Neural progenitor cell (in vitro differentiated cells): ENCODE measurements at regions not wholly inside any gene's neighbourhood (a gene's known extent, or its start where the extent isn't known, plus 50 kb on each side); places are given as distances from the start of the nearest gene placed in this dataset.
A peak's percentile ranks its signal among the peaks of the same experiment; 100 is the strongest.
"Not testable (repeated sequence)": the region's sequence is repeated elsewhere in the genome, so short reads cannot be mapped to it uniquely, and the experiment has no call there.

Experiments
- DNase-seq: peaks from one replicate; pipeline ENCODE4 v3.0.0-alpha.2; 2016; ENCODE audit warnings: low spot score
- H2AFZ ChIP-seq: fragments of 200-600 bp; sonication (generic); replicated peaks from 2 replicates; pipeline ENCODE4 v1.6.1; 2016; ENCODE audit warnings: antibody characterized with exemption
- H3F3A ChIP-seq: fragments of 200-600 bp; sonication (generic); 2 replicates; pipeline ENCODE4 v1.6.1; 2016; ENCODE audit warnings: antibody characterized with exemption, low read depth
- H3K27ac ChIP-seq: fragments of 200-600 bp; sonication (generic); 2 replicates; pipeline ENCODE4 v1.5.1; 2016; ENCODE audit warnings: mild to moderate bottlenecking
- H3K27me3 ChIP-seq: fragments of 200-600 bp; sonication (generic); 2 replicates; pipeline ENCODE4 v1.6.1; 2016; ENCODE audit warnings: mild to moderate bottlenecking, moderate library complexity
- H3K36me3 ChIP-seq: fragments of 200-600 bp; sonication (generic); 2 replicates; pipeline ENCODE4 v1.5.1; 2016
- H3K4me1 ChIP-seq: fragments of 200-600 bp; sonication (generic); 2 replicates; pipeline ENCODE4 v1.6.1; 2016; ENCODE audit warnings: mixed run types
- H3K4me2 ChIP-seq: fragments of 200-600 bp; sonication (generic); 2 replicates; pipeline ENCODE4 v1.6.1; 2016
- H3K4me3 ChIP-seq: fragments of 200-600 bp; sonication (generic); 2 replicates; pipeline ENCODE4 v1.5.1; 2016
- H3K79me2 ChIP-seq: fragments of 200-600 bp; sonication (generic); 2 replicates; pipeline ENCODE4 v1.6.1; 2016; ENCODE audit warnings: low read depth
- H3K9ac ChIP-seq: fragments of 200-600 bp; sonication (generic); 2 replicates; pipeline ENCODE4 v1.6.1; 2016
- H3K9me3 ChIP-seq: fragments of 200-600 bp; sonication (generic); 2 replicates; pipeline ENCODE4 v1.5.1; 2016; ENCODE audit warnings: low read depth
- H4K20me1 ChIP-seq: fragments of 200-600 bp; sonication (generic); 2 replicates; pipeline ENCODE4 v1.6.1; 2016; ENCODE audit warnings: low read depth
- H3K27ac Mint-ChIP-seq: 3 replicates; pipeline ENCODE4 v1.8.0; 2021; ENCODE audit warnings: mixed read lengths
- H3K27me3 Mint-ChIP-seq: 2 replicates; pipeline ENCODE4 v1.8.0; 2022; ENCODE audit warnings: low read depth, mild to moderate bottlenecking, inconsistent platforms, moderate library complexity, mixed read lengths; ENCODE audit not compliant: insufficient read depth
- H3K36me3 Mint-ChIP-seq: 3 replicates; pipeline ENCODE4 v1.8.0; 2021; ENCODE audit warnings: mixed read lengths
- H3K4me1 Mint-ChIP-seq: 3 replicates; pipeline ENCODE4 v1.8.0; 2021; ENCODE audit warnings: mixed read lengths
- H3K4me3 Mint-ChIP-seq: 3 replicates; pipeline ENCODE4 v1.8.0; 2021; ENCODE audit warnings: mild to moderate bottlenecking, moderate library complexity, mixed read lengths
- H3K9me3 Mint-ChIP-seq: 3 replicates; pipeline ENCODE4 v1.8.0; 2020; ENCODE audit warnings: mixed read lengths
- CTCF ChIP-seq: fragments of 200-600 bp; sonication (generic); IDR thresholded peaks from 2 replicates; pipeline ENCODE4 v1.5.1; 2017; ENCODE audit warnings: antibody characterized with exemption, mild to moderate bottlenecking
- EZH2 ChIP-seq: fragments of 200-600 bp; sonication (generic); IDR thresholded peaks from 2 replicates; pipeline ENCODE4 v1.6.1; 2017; ENCODE audit warnings: antibody characterized with exemption, mild to moderate bottlenecking, moderate library complexity
- EZH2phosphoT487 ChIP-seq: fragments of 200-600 bp; sonication (generic); IDR thresholded peaks from 2 replicates; pipeline ENCODE4 v1.6.1; 2017; ENCODE audit warnings: antibody characterized with exemption

DNA sequence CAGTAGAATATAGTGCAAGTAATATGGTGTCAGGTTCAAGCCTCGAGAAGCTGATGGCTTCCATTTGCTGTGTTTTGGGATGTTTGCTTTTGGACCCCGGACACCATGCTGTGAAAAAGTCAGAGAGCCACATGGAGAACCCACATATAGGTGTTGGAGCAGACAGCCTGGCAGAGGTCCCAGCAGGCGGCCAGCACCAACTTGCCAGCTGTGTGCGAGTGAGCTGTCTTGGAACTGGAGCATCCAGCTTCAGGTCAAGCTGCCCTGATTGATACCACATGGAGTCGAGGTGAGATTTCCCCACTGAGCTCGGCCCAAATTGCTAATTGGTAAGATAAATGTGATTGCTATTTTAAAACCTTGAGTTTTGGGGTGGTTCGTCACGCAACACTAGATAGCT is 185.7 kb upstream of the TBL1XR1 start:
- Histone ChIP-seq H3F3A (no peaks in the 10 kb centered on the region), H3K27ac (no peak overlapping the region), H3K4me3 (no peak overlapping the region), H3K9me3 (no peaks in the 10 kb centered on the region), H3K79me2 (no peaks in the 10 kb centered on the region), H3K4me2 (no peak overlapping the region), H3K36me3 (no peaks in the 10 kb centered on the region), H3K4me1 (no peaks in the 10 kb centered on the region), H3K9ac (no peak overlapping the region), H3K27me3 (no peaks in the 10 kb centered on the region), H2AFZ (no peak overlapping the region), H4K20me1 (no peaks in the 10 kb centered on the region)
- TF ChIP-seq CTCF = no peak
- no peak overlapping the region for H3K4me3 Mint-ChIP-seq
- H3K27me3 Mint-ChIP-seq = peaks cover 3% of the 10 kb centered on the region
- H3K27ac Mint-ChIP-seq = no peak overlapping the region
- peaks cover 2% of the 10 kb centered on the region for H3K4me1 Mint-ChIP-seq
- no peak for DNase-seq
- H3K9me3 Mint-ChIP-seq = peaks cover 10% of the 10 kb centered on the region
- H3K36me3 Mint-ChIP-seq = no peaks in the 10 kb centered on the region

- no peaks in the 10 kb centered on the region for H4K20me1 ChIP-seq
- Mint-ChIP-seq H3K9me3 (peaks cover 8% of the 10 kb centered on the region), H3K4me3 (no peak overlapping the region), H3K27me3 (peaks cover 1% of the 10 kb centered on the region), H3K36me3 (no peaks in the 10 kb centered on the region), H3K4me1 (peaks cover 2% of the 10 kb centered on the region), H3K27ac (no peak overlapping the region)
- H3F3A ChIP-seq = no peaks in the 10 kb centered on the region
- H2AFZ ChIP-seq = no peak overlapping the region
- no peak for DNase-seq
- no peak overlapping the region for H3K27ac ChIP-seq
- H3K79me2 ChIP-seq = no peaks in the 10 kb centered on the region
- TF ChIP-seq EZH2 (no peak), EZH2phosphoT487 (no peak), CTCF (no peak)
- H3K36me3 ChIP-seq = no peaks in the 10 kb centered on the region
- H3K4me3 ChIP-seq = no peak overlapping the region
- no peaks in the 10 kb centered on the region for H3K9me3 ChIP-seq
- no peak overlapping the region for H3K9ac ChIP-seq
- no peak overlapping the region for H3K4me2 ChIP-seq
- no peaks in the 10 kb centered on the region for H3K27me3 ChIP-seq
- no peaks in the 10 kb centered on the region for H3K4me1 ChIP-seq
These were observed 187.9 kb upstream of the TBL1XR1 start for GRCh38 chr3:177385186-177385585.

- H3F3A ChIP-seq = no peaks in the 10 kb centered on the region
- no peaks in the 10 kb centered on the region for H3K79me2 ChIP-seq
- H4K20me1 ChIP-seq = no peaks in the 10 kb centered on the region
- no peak overlapping the region for H3K9ac ChIP-seq
- Mint-ChIP-seq H3K9me3 (peaks cover 5% of the 10 kb centered on the region), H3K36me3 (no peaks in the 10 kb centered on the region), H3K27ac (no peak overlapping the region), H3K27me3 (no peaks in the 10 kb centered on the region), H3K4me3 (no peak overlapping the region), H3K4me1 (peaks cover 2% of the 10 kb centered on the region)
- H3K36me3 ChIP-seq = no peaks in the 10 kb centered on the region
- H3K27ac ChIP-seq = no peak overlapping the region
- peak overlapping the region; percentile 32 for H2AFZ ChIP-seq
- TF ChIP-seq CTCF (no peak), EZH2phosphoT487 (no peak)
- H3K4me3 ChIP-seq = no peak overlapping the region
- H3K4me1 ChIP-seq = no peaks in the 10 kb centered on the region
- H3K4me2 ChIP-seq = no peak overlapping the region
- no peaks in the 10 kb centered on the region for H3K27me3 ChIP-seq
- no peak for DNase-seq
- H3K9me3 ChIP-seq = no peaks in the 10 kb centered on the region
These were observed 188.6 kb upstream of the TBL1XR1 start for GRCh38 chr3:177385831-177386301.

DNA sequence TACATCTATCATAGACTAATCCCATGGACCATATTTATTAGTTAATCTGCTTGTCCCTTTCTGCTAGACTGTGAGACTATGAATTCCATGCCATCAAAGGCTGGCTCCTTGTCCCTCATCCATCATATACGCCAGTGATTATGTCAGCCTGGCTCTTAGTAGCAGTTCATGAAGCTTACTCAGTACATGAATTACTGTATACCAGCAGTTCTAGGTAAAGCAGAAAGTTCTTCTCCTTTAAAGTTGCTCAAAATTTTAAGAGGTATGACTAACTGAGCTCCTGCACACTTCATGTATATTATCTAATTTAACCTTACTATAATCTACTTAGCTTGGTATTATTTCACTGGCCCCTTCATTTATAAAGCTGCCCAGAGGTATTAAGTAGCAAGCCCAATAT is 190.9 kb upstream of the TBL1XR1 start:
- DNase-seq = no peak
- H3K4me1 Mint-ChIP-seq = peaks cover 2% of the 10 kb centered on the region
- no peak overlapping the region for H3K9ac ChIP-seq
- no peak overlapping the region for H2AFZ ChIP-seq
- H3K4me2 ChIP-seq = no peak overlapping the region
- no peaks in the 10 kb centered on the region for H3K27me3 Mint-ChIP-seq
- no peak overlapping the region for H3K27ac ChIP-seq
- H3K4me3 Mint-ChIP-seq = no peak overlapping the region
- no peak for TF ChIP-seq EZH2phosphoT487
- no peak for TF ChIP-seq CTCF
- TF ChIP-seq EZH2 = no peak
- no peak overlapping the region for H3K27ac Mint-ChIP-seq
- no peaks in the 10 kb centered on the region for H4K20me1 ChIP-seq
- no peaks in the 10 kb centered on the region for H3K79me2 ChIP-seq
- H3K4me3 ChIP-seq = no peak overlapping the region
- H3K36me3 Mint-ChIP-seq = no peaks in the 10 kb centered on the region
- H3K27me3 ChIP-seq = no peaks in the 10 kb centered on the region
- H3F3A ChIP-seq = no peaks in the 10 kb centered on the region
- H3K9me3 ChIP-seq = no peaks in the 10 kb centered on the region
- H3K4me1 ChIP-seq = no peaks in the 10 kb centered on the region
- H3K9me3 Mint-ChIP-seq = peaks cover 2% of the 10 kb centered on the region
- no peaks in the 10 kb centered on the region for H3K36me3 ChIP-seq

DNA sequence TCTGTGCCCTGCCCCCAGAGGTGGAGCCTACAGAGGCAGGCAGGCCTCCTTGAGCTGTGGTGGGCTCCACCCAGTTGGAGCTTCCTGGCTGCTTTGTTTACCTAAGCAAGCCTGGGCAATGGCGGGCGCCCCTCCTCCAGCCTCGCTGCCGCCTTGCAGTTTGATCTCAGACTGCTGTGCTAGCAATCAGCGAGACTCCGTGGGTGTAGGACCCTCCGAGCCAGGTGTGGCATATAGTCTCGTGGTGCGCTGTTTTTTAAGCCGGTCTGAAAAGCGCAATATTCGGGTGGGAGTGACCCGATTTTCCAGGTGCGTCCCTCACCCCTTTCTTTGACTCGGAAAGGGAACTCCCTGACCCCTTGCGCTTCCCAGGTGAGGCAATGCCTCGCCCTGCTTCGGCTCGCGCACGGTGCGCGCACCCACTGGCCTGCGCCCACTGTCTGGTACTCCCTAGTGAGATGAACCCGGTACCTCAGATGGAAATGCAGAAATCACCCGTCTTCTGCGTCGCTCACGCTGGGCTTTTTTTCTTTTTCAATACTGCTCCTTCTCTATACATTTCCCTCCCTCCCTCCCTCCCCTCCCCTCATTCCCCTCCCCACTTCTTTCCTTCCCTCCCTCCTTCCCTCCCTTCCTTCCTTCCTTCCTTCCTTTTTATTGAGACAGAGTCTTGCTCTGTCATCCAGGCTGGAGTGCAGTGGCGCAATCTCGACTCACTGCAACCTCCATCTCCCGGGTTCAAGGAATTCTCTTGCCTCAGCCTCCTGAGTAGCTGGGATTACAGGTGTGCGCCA is 197.1 kb upstream of the TBL1XR1 start:
- H3K4me3 Mint-ChIP-seq = peak overlapping the region; percentile 46
- H3K27me3 Mint-ChIP-seq, H3K27ac Mint-ChIP-seq, DNase-seq, H3K4me1 ChIP-seq, H3K36me3 ChIP-seq, H3K9ac ChIP-seq, H3K4me1 Mint-ChIP-seq, H3F3A ChIP-seq, H3K79me2 ChIP-seq, H3K36me3 Mint-ChIP-seq, H3K9me3 ChIP-seq, H2AFZ ChIP-seq, H4K20me1 ChIP-seq, H3K9me3 Mint-ChIP-seq, H3K27me3 ChIP-seq, H3K27ac ChIP-seq: not testable (repeated sequence)
- Histone ChIP-seq H3K4me2 (peak overlapping the region; percentile 18), H3K4me3 (peak overlapping the region; percentile 30)
